GM10248 (cell line): ENCODE measurements at regions not wholly inside any gene's neighbourhood (a gene's known extent, or its start where the extent isn't known, plus 50 kb on each side); places are given as distances from the start of the nearest gene placed in this dataset.

ENCODE experiments used
- CTCF ChIA-PET: fragments of 300-600 bp; sonication (Branson Sonifier 250); formaldehyde crosslinking; extraction: SDS; loops from one replicate; lab custom pipeline; 2021; ENCODE audit warnings: antibody characterized with exemption; lab: Yijun Ruan, JAX
- POLR2A ChIA-PET: fragments of 350-650 bp; sonication (Branson Sonifier 250); formaldehyde crosslinking; extraction: SDS; loops from one replicate; lab custom pipeline; 2020; ENCODE audit warnings: antibody characterized with exemption; lab: Yijun Ruan, JAX
- DNase-seq: peaks from one replicate; pipeline ENCODE4 v3.0.0; 2012; ENCODE audit errors: extremely low spot score
- CTCF ChIP-seq: IDR thresholded peaks from 2 replicates; pipeline ENCODE4 v1.5.1; 2012; ENCODE audit warnings: mild to moderate bottlenecking, low read depth; ENCODE audit errors: extremely low read depth, missing control alignments, control extremely low read depth

- DNase-seq = no peak
- TF ChIP-seq CTCF = no peak
- POLR2A ChIA-PET = no interaction called here
- CTCF ChIA-PET = no interaction called here
These were observed 56.4 kb upstream of the SLIT3 start for GRCh38 chr5:169357291-169357690.

DNA sequence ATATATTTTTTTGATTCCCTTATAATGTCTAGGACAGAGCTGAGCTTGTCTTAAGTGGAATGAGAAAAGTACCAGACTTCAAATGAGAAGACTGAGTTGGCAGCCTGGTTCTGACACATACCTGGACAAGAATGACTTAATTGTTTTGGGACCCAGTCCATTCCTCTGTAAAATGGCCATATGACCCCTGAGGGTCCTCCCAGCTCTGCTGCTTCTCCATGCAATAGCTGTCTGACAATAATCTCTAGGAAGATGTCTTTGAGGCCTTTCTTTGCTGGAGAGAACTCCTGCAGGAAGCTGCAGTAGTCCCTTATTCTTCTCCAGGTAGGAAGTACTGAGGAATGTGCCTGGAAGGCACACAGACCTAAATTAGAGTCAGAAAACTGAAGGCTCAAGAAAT, 55.9 kb upstream of the SLIT3 start:
- ChIA-PET POLR2A (no interaction called here), CTCF (no interaction called here)
- no peak for TF ChIP-seq CTCF
- DNase-seq = no peak

DNA sequence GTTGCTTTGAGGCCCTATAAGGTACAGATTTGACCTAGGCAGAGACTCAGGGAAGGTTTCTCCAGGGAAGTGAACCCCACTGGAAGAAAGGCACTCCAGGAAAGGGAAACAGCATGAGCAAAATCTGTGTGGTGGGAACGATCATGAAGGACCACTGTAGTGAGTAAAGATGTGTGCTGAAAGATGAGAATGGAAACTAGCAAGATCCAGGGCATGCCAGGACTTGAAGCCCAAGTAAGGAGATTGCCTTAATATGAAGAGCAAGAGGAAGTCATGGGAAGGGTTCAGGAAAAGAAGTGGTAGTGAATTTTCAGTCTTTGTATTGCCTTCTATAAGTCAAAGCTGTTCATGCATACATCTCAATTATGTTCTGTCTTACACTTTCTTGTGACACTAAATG, 55.2 kb upstream of the SLIT3 start:
- POLR2A ChIA-PET = no interaction called here
- no peak for DNase-seq
- CTCF ChIA-PET = no interaction called here
- TF ChIP-seq CTCF = no peak

DNA sequence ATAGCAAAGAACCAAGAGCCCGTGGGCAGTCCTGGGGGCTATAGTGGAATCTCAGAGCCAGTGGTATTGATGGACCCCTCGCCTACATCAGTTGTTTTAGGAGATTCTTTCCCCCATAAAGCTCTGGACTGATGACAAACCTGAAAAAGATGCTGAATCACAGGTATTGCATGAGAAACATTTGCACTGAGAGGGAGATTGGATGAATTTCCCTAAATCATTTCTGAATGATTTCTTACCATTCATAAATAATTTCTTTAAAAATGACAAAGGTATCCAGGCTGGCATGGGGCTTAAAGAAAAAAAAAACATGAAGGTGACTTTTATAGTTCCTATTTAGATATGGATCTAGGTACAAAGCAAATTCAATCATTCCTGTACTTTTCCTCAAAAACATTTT, 54.0 kb upstream of the SLIT3 start:
- DNase-seq = no peak
- TF ChIP-seq CTCF = no peak
- ChIA-PET CTCF (no interaction called here), POLR2A (no interaction called here)

DNA sequence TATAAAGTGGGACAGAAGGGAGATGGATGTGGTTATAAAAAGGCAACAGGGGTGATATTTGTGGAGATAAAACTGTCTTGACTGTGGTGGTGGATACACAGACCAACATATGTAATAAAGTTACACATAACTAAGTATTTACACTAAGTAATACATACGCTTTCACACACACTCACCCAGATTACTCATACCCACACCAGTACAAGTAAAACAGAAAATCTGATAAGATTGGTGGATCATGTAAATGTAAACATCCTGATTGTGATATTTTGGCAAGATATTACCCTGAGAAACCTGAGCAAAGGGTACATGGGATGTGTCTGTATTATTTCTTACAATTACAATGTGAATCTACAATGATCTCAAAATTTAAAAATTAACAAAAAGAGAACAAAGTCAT, 53.3 kb upstream of the SLIT3 start:
- DNase-seq = no peak
- TF ChIP-seq CTCF = no peak
- ChIA-PET POLR2A (no interaction called here), CTCF (no interaction called here)

DNA sequence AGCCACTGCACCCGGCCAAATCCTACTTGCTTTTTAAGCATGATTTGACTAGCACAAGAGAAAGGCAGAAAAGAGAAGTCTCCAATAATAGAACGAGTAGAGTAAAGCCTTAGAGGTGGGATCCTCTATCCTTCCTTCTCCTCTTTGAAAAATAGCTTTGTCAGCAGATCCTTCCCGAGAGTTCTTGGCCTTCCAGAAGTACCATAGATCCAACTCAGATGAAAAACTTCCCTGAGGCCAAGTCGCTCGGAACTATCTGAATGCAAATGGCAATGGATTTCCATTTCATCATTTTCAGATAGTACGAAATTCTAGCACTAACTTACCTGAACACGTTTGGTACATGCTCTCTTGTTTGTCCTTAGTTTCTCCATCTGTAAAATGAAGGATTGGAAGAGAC, 52.0 kb upstream of the SLIT3 start:
- DNase-seq = no peak
- TF ChIP-seq CTCF = no peak
- ChIA-PET CTCF (no interaction called here), POLR2A (no interaction called here)

- CTCF ChIA-PET = no interaction called here
- no peak for DNase-seq
- TF ChIP-seq CTCF = no peak
- POLR2A ChIA-PET = no interaction called here
These were observed 50.8 kb upstream of the SLIT3 start for GRCh38 chr5:169351721-169352120.
